ENCODE measurements at regions not wholly inside any gene's neighbourhood (a gene's known extent, or its start where the extent isn't known, plus 50 kb on each side); places are given as distances from the start of the nearest gene placed in this dataset.

- no peak for TF ChIP-seq CTCF (IDR thresholded peaks at IDR 0.05; ENCODE audit: insufficient read depth, low read length, poor library complexity, severe bottlenecking)
- TF ChIP-seq EZH2phosphoT487 (conservative IDR thresholded peaks at IDR 0.05; ENCODE audit: low read length), result no peak
Measured at GRCh38 chr3:178895178-178895789, 176.3 kb downstream of the ZMAT3 start.
